ENCODE measurements at regions not wholly inside any gene's neighbourhood (a gene's known extent, or its start where the extent isn't known, plus 50 kb on each side); places are given as distances from the start of the nearest gene placed in this dataset.

GRCh38 chr2:186976329-186976728, 127.4 kb upstream of the ZSWIM2 start:
- H3K27me3 Mint-ChIP-seq (ENCODE audit: insufficient read depth, low read depth, poor library complexity), result no peaks in the 10 kb centered on the region
- no peaks in the 10 kb centered on the region for H3K36me3 Mint-ChIP-seq (ENCODE audit: low read depth)
- H3K27ac Mint-ChIP-seq, result no peak overlapping the region
- Histone ChIP-seq H3K4me2 (no peak overlapping the region), H3K27me3 (ENCODE audit: insufficient read depth) (no peaks in the 10 kb centered on the region), H2AFZ (no peak overlapping the region), H3K36me3 (ENCODE audit: insufficient read depth) (no peaks in the 10 kb centered on the region), H3K4me3 (no peak overlapping the region), H4K20me1 (replicated peaks; ENCODE audit: insufficient read depth) (no peaks in the 10 kb centered on the region), H3K79me2 (replicated peaks; ENCODE audit: insufficient read depth) (no peaks in the 10 kb centered on the region), H3K27ac (ENCODE audit: low read depth) (no peak overlapping the region), H3K4me1 (ENCODE audit: insufficient read depth) (no peaks in the 10 kb centered on the region), H3F3A (replicated peaks; ENCODE audit: low read depth) (no peaks in the 10 kb centered on the region), H3K9me2 (ENCODE audit: insufficient read depth) (no peaks in the 10 kb centered on the region)
- H3K4me3 Mint-ChIP-seq, result no peak overlapping the region
- DNase-seq (ENCODE audit: low spot score) (no peak), ATAC-seq (no peak)
- no peaks in the 10 kb centered on the region for H3K4me1 Mint-ChIP-seq
- TF ChIP-seq POLR2AphosphoS5 (IDR thresholded peaks at IDR 0.05; ENCODE audit: low read depth), result no peak
- TF ChIP-seq JUNB (IDR thresholded peaks at IDR 0.05; ENCODE audit: unreplicated experiment), result no peak
- TF ChIP-seq EZH2 (IDR thresholded peaks at IDR 0.05; ENCODE audit: low read depth, unreplicated experiment), result no peak
- no peaks in the 10 kb centered on the region for H3K9me3 Mint-ChIP-seq

- no peak overlapping the region for H3K27ac ChIP-seq (ENCODE audit: low read depth)
- Mint-ChIP-seq H3K36me3 (ENCODE audit: low read depth) (no peaks in the 10 kb centered on the region), H3K9me3 (no peaks in the 10 kb centered on the region; the same call in 2 of the 3 replicates), H3K27ac (no peak overlapping the region), H3K27me3 (ENCODE audit: insufficient read depth, low read depth, poor library complexity) (no peaks in the 10 kb centered on the region), H3K4me1 (no peaks in the 10 kb centered on the region; the same call in 2 of the 3 replicates), H3K4me3 (no peak overlapping the region)
- no peaks in the 10 kb centered on the region for H3K79me2 ChIP-seq (replicated peaks; ENCODE audit: insufficient read depth)
- H3K4me3 ChIP-seq, result no peak overlapping the region
- H3K27me3 ChIP-seq (ENCODE audit: insufficient read depth), result no peaks in the 10 kb centered on the region
- H3F3A ChIP-seq (replicated peaks; ENCODE audit: low read depth), result no peaks in the 10 kb centered on the region
- H3K4me2 ChIP-seq, result no peak overlapping the region
- DNase-seq (ENCODE audit: low spot score) (no peak), ATAC-seq (no peak)
- H3K4me1 ChIP-seq (ENCODE audit: insufficient read depth), result no peaks in the 10 kb centered on the region
- no peaks in the 10 kb centered on the region for H3K36me3 ChIP-seq (ENCODE audit: insufficient read depth)
- no peak overlapping the region for H2AFZ ChIP-seq
- no peaks in the 10 kb centered on the region for H4K20me1 ChIP-seq (replicated peaks; ENCODE audit: insufficient read depth)
- no peak for TF ChIP-seq CREB1 (CRISPR knock-in tag; IDR thresholded peaks at IDR 0.05; ENCODE audit: low read depth)
- TF ChIP-seq ZNF331 (CRISPR knock-in tag; IDR thresholded peaks at IDR 0.05; ENCODE audit: low read depth), result no peak
- TF ChIP-seq EZH2 (IDR thresholded peaks at IDR 0.05; ENCODE audit: low read depth, unreplicated experiment), result no peak
- TF ChIP-seq NANOG (IDR thresholded peaks at IDR 0.05; ENCODE audit: borderline replicate concordance), result no peak
- TF ChIP-seq CTCF (conservative IDR thresholded peaks at IDR 0.05; ENCODE audit: low read depth in 2 of 2), result no peak
- TF ChIP-seq EZH2phosphoT487 (IDR thresholded peaks at IDR 0.05; ENCODE audit: unreplicated experiment), result no peak
- H3K9me2 ChIP-seq (ENCODE audit: insufficient read depth), result no peaks in the 10 kb centered on the region
These were observed 123.5 kb upstream of the ZSWIM2 start for GRCh38 chr2:186972281-186972970.

GRCh38 chr2:186968277-186968676, 119.3 kb upstream of the ZSWIM2 start:
- Histone ChIP-seq H3K36me3 (ENCODE audit: insufficient read depth) (no peaks in the 10 kb centered on the region), H3K27ac (ENCODE audit: low read depth) (no peak overlapping the region), H3K4me2 (no peak overlapping the region), H3K4me3 (no peak overlapping the region), H3K79me2 (replicated peaks; ENCODE audit: insufficient read depth) (no peaks in the 10 kb centered on the region), H3K4me1 (ENCODE audit: insufficient read depth) (no peaks in the 10 kb centered on the region), H3F3A (replicated peaks; ENCODE audit: low read depth) (no peaks in the 10 kb centered on the region), H2AFZ (no peak overlapping the region; the same call in 1 of the 2 replicates), H3K27me3 (ENCODE audit: insufficient read depth) (no peaks in the 10 kb centered on the region), H4K20me1 (replicated peaks; ENCODE audit: insufficient read depth) (no peaks in the 10 kb centered on the region), H3K9me2 (ENCODE audit: insufficient read depth) (no peaks in the 10 kb centered on the region)
- H3K4me1 Mint-ChIP-seq, result no peaks in the 10 kb centered on the region; the same call in 2 of the 3 replicates
- ATAC-seq (no peak), DNase-seq (ENCODE audit: low spot score) (no peak)
- no peak overlapping the region for H3K27ac Mint-ChIP-seq
- H3K27me3 Mint-ChIP-seq (ENCODE audit: insufficient read depth, low read depth, poor library complexity), result no peaks in the 10 kb centered on the region
- H3K9me3 Mint-ChIP-seq, result peaks cover under 1% of the 10 kb centered on the region; the same call in 1 of the 3 replicates
- H3K4me3 Mint-ChIP-seq, result no peak overlapping the region
- H3K36me3 Mint-ChIP-seq (ENCODE audit: low read depth), result no peaks in the 10 kb centered on the region
- TF ChIP-seq EZH2phosphoT487 (IDR thresholded peaks at IDR 0.05; ENCODE audit: unreplicated experiment), result no peak
- TF ChIP-seq CTCF (conservative IDR thresholded peaks at IDR 0.05; ENCODE audit: low read depth in 2 of 2), result no peak

Data from GM23338 (cell line).